ENCODE measurements at regions not wholly inside any gene's neighbourhood (a gene's known extent, or its start where the extent isn't known, plus 50 kb on each side); places are given as distances from the start of the nearest gene placed in this dataset.

DNA sequence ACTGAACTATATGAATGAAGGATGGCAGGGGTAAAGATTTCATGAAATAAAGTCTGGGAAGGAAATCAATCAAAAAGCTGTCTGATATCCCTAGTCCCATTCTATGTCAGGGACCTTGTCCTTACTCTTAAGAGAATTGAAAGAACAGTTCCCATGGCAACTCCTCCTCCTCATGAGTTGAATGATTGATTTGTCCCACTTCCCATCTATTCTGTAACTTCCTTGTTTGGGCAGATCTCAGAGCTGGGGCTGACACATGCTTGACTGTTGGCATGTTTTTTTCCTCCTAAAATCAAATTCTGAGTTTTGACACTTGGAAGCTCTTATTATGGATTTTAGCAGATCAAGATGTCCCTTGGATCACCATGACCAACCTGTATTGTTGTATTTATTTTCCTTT lies 1138.6 kb upstream of the CDH8 start:
- no peak for TF ChIP-seq EZH2phosphoT487 (IDR thresholded peaks at IDR 0.05; ENCODE audit: borderline replicate concordance, low read length)
- TF ChIP-seq, protein P1, sequence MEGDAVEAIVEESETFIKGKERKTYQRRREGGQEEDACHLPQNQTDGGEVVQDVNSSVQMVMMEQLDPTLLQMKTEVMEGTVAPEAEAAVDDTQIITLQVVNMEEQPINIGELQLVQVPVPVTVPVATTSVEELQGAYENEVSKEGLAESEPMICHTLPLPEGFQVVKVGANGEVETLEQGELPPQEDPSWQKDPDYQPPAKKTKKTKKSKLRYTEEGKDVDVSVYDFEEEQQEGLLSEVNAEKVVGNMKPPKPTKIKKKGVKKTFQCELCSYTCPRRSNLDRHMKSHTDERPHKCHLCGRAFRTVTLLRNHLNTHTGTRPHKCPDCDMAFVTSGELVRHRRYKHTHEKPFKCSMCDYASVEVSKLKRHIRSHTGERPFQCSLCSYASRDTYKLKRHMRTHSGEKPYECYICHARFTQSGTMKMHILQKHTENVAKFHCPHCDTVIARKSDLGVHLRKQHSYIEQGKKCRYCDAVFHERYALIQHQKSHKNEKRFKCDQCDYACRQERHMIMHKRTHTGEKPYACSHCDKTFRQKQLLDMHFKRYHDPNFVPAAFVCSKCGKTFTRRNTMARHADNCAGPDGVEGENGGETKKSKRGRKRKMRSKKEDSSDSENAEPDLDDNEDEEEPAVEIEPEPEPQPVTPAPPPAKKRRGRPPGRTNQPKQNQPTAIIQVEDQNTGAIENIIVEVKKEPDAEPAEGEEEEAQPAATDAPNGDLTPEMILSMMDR (IDR thresholded peaks at IDR 0.05; ENCODE audit: low read depth, low read length, poor library complexity, severe bottlenecking), result no peak

Measured in DOHH2 (cell line).